IMR-90 (cell line): ENCODE measurements at regions not wholly inside any gene's neighbourhood (a gene's known extent, or its start where the extent isn't known, plus 50 kb on each side); places are given as distances from the start of the nearest gene placed in this dataset.

Experiments used
- ATAC-seq: fragments of 200-7000 bp; cut with Tn5 transposase; 2 replicates; pipeline ENCODE4 v1.9.1; 2020; ENCODE audit warnings: low read depth, mild to moderate bottlenecking, moderate library complexity
- BruUV-seq: library from RNA; stranded (reverse); fragments of 400-500 nt; replicated peaks from 2 replicates; lab custom pipeline; 2021; lab: Mats Ljungman, UMichigan
- CTCF ChIA-PET: fragments of 300-600 bp; formaldehyde crosslinking; extraction: SDS; loops from one replicate; lab custom pipeline; 2021; ENCODE audit warnings: antibody characterized with exemption; lab: Yijun Ruan, JAX
- POLR2A ChIA-PET: fragments of 300-600 bp; sonication (Branson Sonifier 250); formaldehyde crosslinking; loops from one replicate; lab custom pipeline; 2022; ENCODE audit warnings: antibody characterized with exemption; ENCODE audit not compliant: unreplicated experiment; lab: Charles Lee
- DNase-seq: peaks from one replicate; pipeline ENCODE4 v3.0.0; 2013
- H2AFZ ChIP-seq: replicated peaks from 2 replicates; pipeline ENCODE3; 2013; ENCODE audit warnings: low read length, mild to moderate bottlenecking; ENCODE audit not compliant: poor library complexity
- H2AK5ac ChIP-seq: 2 replicates; pipeline ENCODE4 v1.6.1; 2013; ENCODE audit warnings: low read depth, low read length, inconsistent platforms
- H2AK9ac ChIP-seq: replicated peaks from 2 replicates; pipeline ENCODE3; 2013; ENCODE audit warnings: mild to moderate bottlenecking, low read depth, low read length, moderate library complexity; ENCODE audit not compliant: poor library complexity
- H2BK120ac ChIP-seq: 2 replicates; pipeline ENCODE4 v1.6.1; 2013; ENCODE audit warnings: low read depth, low read length, inconsistent platforms
- H2BK15ac ChIP-seq: 3 replicates; pipeline ENCODE4 v1.6.1; 2013; ENCODE audit warnings: low read depth, low read length, inconsistent platforms
- H2BK20ac ChIP-seq: 2 replicates; pipeline ENCODE4 v1.6.1; 2013; ENCODE audit warnings: low read depth, mild to moderate bottlenecking, inconsistent platforms, low read length, moderate library complexity
- H2BK5ac ChIP-seq: 2 replicates; pipeline ENCODE4 v1.6.1; 2013; ENCODE audit warnings: mild to moderate bottlenecking, low read depth, low read length, inconsistent platforms; ENCODE audit not compliant: poor library complexity, severe bottlenecking
- H3K14ac ChIP-seq: replicated peaks from 2 replicates; pipeline ENCODE4 v1.6.1; 2013; ENCODE audit warnings: low read depth, low read length, inconsistent platforms
- H3K18ac ChIP-seq: 2 replicates; pipeline ENCODE4 v1.6.1; 2013; ENCODE audit warnings: low read depth, low read length, control low read depth
- H3K23ac ChIP-seq: 2 replicates; pipeline ENCODE4 v1.6.1; 2013; ENCODE audit warnings: low read depth, low read length, inconsistent platforms
- H3K27ac ChIP-seq: 2 replicates; pipeline ENCODE4 v1.5.1; 2013; ENCODE audit warnings: mild to moderate bottlenecking, control low read depth, low read length; ENCODE audit not compliant: insufficient read depth
- H3K27me3 ChIP-seq: 2 replicates; pipeline ENCODE4 v1.6.1; 2013; ENCODE audit warnings: low read length; ENCODE audit not compliant: control insufficient read depth, insufficient read depth
- H3K36me3 ChIP-seq: 2 replicates; pipeline ENCODE4 v1.6.1; 2013; ENCODE audit warnings: low read length, mixed read lengths; ENCODE audit not compliant: control insufficient read depth, insufficient read depth
- H3K4ac ChIP-seq: 2 replicates; pipeline ENCODE4 v1.6.1; 2013; ENCODE audit warnings: low read depth, low read length, inconsistent platforms
- H3K4me1 ChIP-seq: 2 replicates; pipeline ENCODE4 v1.6.1; 2013; ENCODE audit warnings: low read length, mixed read lengths; ENCODE audit not compliant: control insufficient read depth, insufficient read depth
- H3K4me2 ChIP-seq: 2 replicates; pipeline ENCODE4 v1.6.1; 2013; ENCODE audit warnings: low read depth, mild to moderate bottlenecking, control low read depth, low read length, moderate library complexity
- H3K4me3 ChIP-seq: 2 replicates; pipeline ENCODE4 v1.5.1; 2013; ENCODE audit warnings: low read depth, mild to moderate bottlenecking, control low read depth, low read length, moderate library complexity; ENCODE audit not compliant: insufficient read depth
- H3K56ac ChIP-seq: 2 replicates; pipeline ENCODE4 v1.6.1; 2013; ENCODE audit warnings: low read length, inconsistent platforms; ENCODE audit not compliant: insufficient read depth; ENCODE audit errors: extremely low read depth
- H3K79me1 ChIP-seq, 2 experiments: 2 replicates each; pipeline ENCODE4 v1.6.1; 2013; ENCODE audit warnings: low read length in 2 of 2, inconsistent platforms in 1 of 2, low read depth in 1 of 2
- H3K9ac ChIP-seq: 2 replicates; pipeline ENCODE4 v1.6.1; 2013; ENCODE audit warnings: low read depth, low read length, control low read depth
- H3K9me1 ChIP-seq: 2 replicates; pipeline ENCODE4 v1.6.1; 2013; ENCODE audit warnings: low read length, inconsistent platforms; ENCODE audit not compliant: insufficient read depth
- H3K9me3 ChIP-seq: 2 replicates; pipeline ENCODE4 v1.6.1; 2013; ENCODE audit warnings: low read length; ENCODE audit not compliant: control insufficient read depth, insufficient read depth
- H4K20me1 ChIP-seq: 2 replicates; pipeline ENCODE4 v1.6.1; 2013; ENCODE audit warnings: low read length, inconsistent platforms; ENCODE audit not compliant: insufficient read depth
- H4K5ac ChIP-seq: 2 replicates; pipeline ENCODE4 v1.6.1; 2013; ENCODE audit warnings: mild to moderate bottlenecking, low read depth, low read length, control low read depth
- H4K8ac ChIP-seq, 2 experiments: 2 replicates each; pipeline ENCODE4 v1.6.1; 2013; ENCODE audit warnings: low read depth in 2 of 2, low read length in 2 of 2, control low read depth in 1 of 2, inconsistent platforms in 1 of 2
- H4K91ac ChIP-seq: 2 replicates; pipeline ENCODE4 v1.6.1; 2013; ENCODE audit warnings: low read depth, low read length, inconsistent platforms; ENCODE audit not compliant: insufficient read depth
- BHLHE40 ChIP-seq: fragments of 150-350 bp; IDR thresholded peaks from 2 replicates; pipeline ENCODE4 v1.6.1; 2016; ENCODE audit warnings: mild to moderate bottlenecking, low read depth, low read length
- CEBPB ChIP-seq: IDR thresholded peaks from 2 replicates; pipeline ENCODE4 v1.6.1; 2012; ENCODE audit warnings: low read depth, low read length, improper control_type of control experiment
- CHD1 ChIP-seq: IDR thresholded peaks from 2 replicates; pipeline ENCODE4 v1.6.1; 2012; ENCODE audit warnings: low read depth, low read length, improper control_type of control experiment
- CTCF ChIP-seq: conservative IDR thresholded peaks from 2 replicates; pipeline ENCODE4 v1.5.1; 2012; ENCODE audit warnings: mild to moderate bottlenecking, low read depth, low read length, improper control_type of control experiment
- ELK1 ChIP-seq: fragments of 150-350 bp; IDR thresholded peaks from 2 replicates; pipeline ENCODE4 v1.6.1; 2016; ENCODE audit warnings: low read depth, mild to moderate bottlenecking, low read length, moderate library complexity, borderline replicate concordance
- FOS ChIP-seq: fragments of 150-350 bp; IDR thresholded peaks from 2 replicates; pipeline ENCODE4 v1.6.1; 2016; ENCODE audit warnings: low read depth, low read length
- MAFK ChIP-seq: IDR thresholded peaks from 2 replicates; pipeline ENCODE4 v1.6.1; 2012; ENCODE audit warnings: low read depth, low read length, improper control_type of control experiment
- MAZ ChIP-seq: IDR thresholded peaks from 2 replicates; pipeline ENCODE4 v1.6.1; 2012; ENCODE audit warnings: low read depth, mild to moderate bottlenecking, low read length, improper control_type of control experiment, moderate library complexity, borderline replicate concordance
- MXI1 ChIP-seq: IDR thresholded peaks from 2 replicates; pipeline ENCODE4 v1.6.1; 2012; ENCODE audit warnings: low read depth, mild to moderate bottlenecking, low read length, moderate library complexity, borderline replicate concordance
- NFE2L2 ChIP-seq: fragments of 150-350 bp; IDR thresholded peaks from 2 replicates; pipeline ENCODE4 v1.6.1; 2016; ENCODE audit warnings: low read depth, mild to moderate bottlenecking, low read length
- POLR2A ChIP-seq: IDR thresholded peaks from 2 replicates; pipeline ENCODE4 v1.6.1; 2012; ENCODE audit warnings: mild to moderate bottlenecking, low read depth, low read length
- RAD21 ChIP-seq: IDR thresholded peaks from 2 replicates; pipeline ENCODE4 v1.6.1; 2012; ENCODE audit warnings: low read length, improper control_type of control experiment
- RCOR1 ChIP-seq: IDR thresholded peaks from 2 replicates; pipeline ENCODE4 v1.6.1; 2012; ENCODE audit warnings: mild to moderate bottlenecking, low read length, improper control_type of control experiment; ENCODE audit not compliant: insufficient replicate concordance
- RFX5 ChIP-seq: IDR thresholded peaks from 2 replicates; pipeline ENCODE4 v1.8.0; 2012; ENCODE audit warnings: low read depth, mild to moderate bottlenecking, low read length, moderate library complexity
- SMC3 ChIP-seq: fragments of 150-350 bp; IDR thresholded peaks from 2 replicates; pipeline ENCODE4 v1.6.1; 2016; ENCODE audit warnings: low read depth, mild to moderate bottlenecking, antibody characterized with exemption, low read length, moderate library complexity
- USF2 ChIP-seq: fragments of 150-350 bp; IDR thresholded peaks from 2 replicates; pipeline ENCODE4 v1.6.1; 2017; ENCODE audit warnings: mild to moderate bottlenecking, antibody characterized with exemption, low read length, low read depth
- WGBS, 2 experiments: methylation state at CpG; one replicate each; pipeline versions ENCODE4 v1.1.5 to v1.1.7; 2013; ENCODE audit warnings: missing lambda C conversion rate in 2 of 2; ENCODE audit not compliant: insufficient read length in 1 of 2; ENCODE audit errors: extremely low coverage in 2 of 2; 5-methylcytosine and 5-hydroxymethylcytosine counted together
- dilution Hi-C: fragments of 300-500 bp; cut with HindIII; formaldehyde crosslinking; loops from one replicate; pipeline ENCODE4 v1.14.3; 2018; ENCODE audit warnings: low sequenced_read_pairs; ENCODE audit not compliant: unreplicated experiment
- in situ Hi-C: fragments of 300-500 bp; cut with MboI; formaldehyde crosslinking; loops from 3 replicates; pipeline ENCODE4 v1.14.3; 2019; ENCODE audit warnings: low sequenced_read_pairs, inconsistent platforms, mixed read lengths
- intact Hi-C: fragments of 100-400 bp; cut with micrococcal nuclease; formaldehyde crosslinking; loops from 2 replicates; pipeline ENCODE4 v1.10.0; 2022

- no peak overlapping the region for H2BK15ac ChIP-seq
Measured at GRCh38 chr18:65257149-65257548, 493.7 kb upstream of the CDH7 start.

More at GRCh38 chr18:65257149-65257548, 493.7 kb upstream of the CDH7 start:
- TF ChIP-seq RCOR1 = no peak
- TF ChIP-seq MAFK = no peak
- no peak for TF ChIP-seq CEBPB
- TF ChIP-seq CHD1 = no peak
- no peak for TF ChIP-seq ELK1
- TF ChIP-seq MAZ = no peak
- no peak for TF ChIP-seq RAD21
- TF ChIP-seq RFX5 = no peak
- no peak for TF ChIP-seq BHLHE40
- no peak for TF ChIP-seq POLR2A
- no peak for TF ChIP-seq FOS
- no peak for TF ChIP-seq CTCF
- TF ChIP-seq SMC3 = no peak
- no peak for TF ChIP-seq USF2
- no peak for TF ChIP-seq MXI1
- TF ChIP-seq NFE2L2 = no peak
- Histone ChIP-seq H3K9me1 (no peaks in the 10 kb centered on the region), H2BK120ac (no peak overlapping the region), H2AK9ac (no peak overlapping the region), H3K4me3 (no peak overlapping the region), H2AK5ac (no peak overlapping the region), H3K27ac (no peak overlapping the region), H2AFZ (no peak overlapping the region), H4K5ac (no peak overlapping the region), H3K27me3 (no peaks in the 10 kb centered on the region), H2BK5ac (no peak overlapping the region), H3K23ac (no peak overlapping the region), H3K18ac (no peak overlapping the region), H3K14ac (no peak overlapping the region), H3K9ac (no peak overlapping the region), H2BK20ac (no peak overlapping the region), H3K36me3 (no peaks in the 10 kb centered on the region), H4K8ac (no peak overlapping the region), H3K4me1 (no peaks in the 10 kb centered on the region), H3K4ac (no peak overlapping the region), H3K56ac (no peak overlapping the region), H3K4me2 (no peak overlapping the region), H3K79me1 (no peaks in the 10 kb centered on the region), H4K20me1 (no peaks in the 10 kb centered on the region), H3K9me3 (peaks cover 2% of the 10 kb centered on the region; the same call in 1 of the 2 replicates), H4K91ac (no peak overlapping the region)
- DNase-seq (no peak), ATAC-seq (no peak)
- BruUV-seq = no TSS peak
- POLR2A ChIA-PET = no interaction called here
- dilution Hi-C loops = no loop called here
- CTCF ChIA-PET = no interaction called here
- WGBS, 2 experiments = no CpG with 5 or more reads among the region's 1 CpG
- in situ Hi-C loops = no loop called here
- intact Hi-C loops = no loop called here
